Stimulated activated memory B cell treated with anti-CD40 and anti-IgM and Interleukin-4, amounts not matched to agents 10 μg/mL and 1 μg/mL and 100 μg/mL, for 72 hours (primary cell): ENCODE measurements at regions not wholly inside any gene's neighbourhood (a gene's known extent, or its start where the extent isn't known, plus 50 kb on each side); places are given as distances from the start of the nearest gene placed in this dataset.

ENCODE experiments used
- ATAC-seq: fragments of 150-1000 bp; cut with Tn5 transposase; 2 replicates; pipeline ENCODE4 v1.10.0; 2021
- H3K27ac Mint-ChIP-seq: one replicate; pipeline ENCODE4 v1.8.0; 2022; ENCODE audit warnings: mild to moderate bottlenecking, mixed read lengths
- H3K27me3 Mint-ChIP-seq: one replicate; pipeline ENCODE4 v1.8.0; 2022; ENCODE audit warnings: mixed read lengths
- H3K36me3 Mint-ChIP-seq: one replicate; pipeline ENCODE4 v1.8.0; 2022; ENCODE audit warnings: mixed read lengths
- H3K4me1 Mint-ChIP-seq: one replicate; pipeline ENCODE4 v1.8.0; 2022; ENCODE audit warnings: mixed read lengths
- H3K4me3 Mint-ChIP-seq: one replicate; pipeline ENCODE4 v1.8.0; 2022; ENCODE audit warnings: mild to moderate bottlenecking, moderate library complexity, mixed read lengths
- H3K9me3 Mint-ChIP-seq: one replicate; pipeline ENCODE4 v1.8.0; 2022; ENCODE audit warnings: mixed read lengths

DNA sequence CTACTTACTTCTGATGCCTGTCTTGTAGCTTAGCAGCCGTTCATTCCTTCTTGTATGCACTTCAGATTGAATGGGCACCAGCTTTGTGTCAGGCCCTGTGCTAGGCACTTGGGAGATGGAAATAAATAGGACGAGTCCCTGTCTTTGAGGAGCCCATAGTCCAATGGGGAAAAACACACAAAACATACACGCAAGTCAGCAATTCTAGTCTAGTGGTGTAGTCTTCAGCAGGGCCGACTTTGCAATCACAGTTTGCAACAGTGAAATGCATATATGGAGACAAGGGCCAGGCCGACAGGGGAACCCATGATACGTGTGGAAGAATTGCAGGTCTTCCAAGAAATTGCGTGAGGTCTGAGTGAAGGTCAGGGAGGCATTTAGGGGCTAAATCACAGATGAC, 262.6 kb downstream of the MAF start:
- Mint-ChIP-seq H3K4me1 (no peaks in the 10 kb centered on the region), H3K27me3 (peaks cover 18% of the 10 kb centered on the region), H3K36me3 (no peaks in the 10 kb centered on the region), H3K27ac (no peak overlapping the region), H3K4me3 (no peak overlapping the region), H3K9me3 (peaks cover 8% of the 10 kb centered on the region)
- no peak for ATAC-seq

- Mint-ChIP-seq H3K9me3 (peaks cover 5% of the 10 kb centered on the region), H3K4me1 (no peaks in the 10 kb centered on the region), H3K27me3 (peaks cover 25% of the 10 kb centered on the region), H3K36me3 (no peaks in the 10 kb centered on the region), H3K4me3 (no peak overlapping the region), H3K27ac (no peak overlapping the region)
- ATAC-seq: no peak
Measured at GRCh38 chr16:79336437-79337229, 263.9 kb downstream of the MAF start.

- H3K36me3 Mint-ChIP-seq: no peaks in the 10 kb centered on the region
- no peak overlapping the region for H3K4me3 Mint-ChIP-seq
- H3K27me3 Mint-ChIP-seq: peaks cover 29% of the 10 kb centered on the region
- H3K27ac Mint-ChIP-seq: no peak overlapping the region
- H3K9me3 Mint-ChIP-seq: peaks cover 3% of the 10 kb centered on the region
- no peak for ATAC-seq
- H3K4me1 Mint-ChIP-seq: no peaks in the 10 kb centered on the region
Measured at GRCh38 chr16:79334127-79334526, 266.4 kb downstream of the MAF start.

- Mint-ChIP-seq H3K27me3 (peaks cover 29% of the 10 kb centered on the region), H3K27ac (no peak overlapping the region), H3K4me1 (no peaks in the 10 kb centered on the region), H3K36me3 (no peaks in the 10 kb centered on the region), H3K9me3 (peaks cover 3% of the 10 kb centered on the region), H3K4me3 (no peak overlapping the region)
- no peak for ATAC-seq
Measured at GRCh38 chr16:79331066-79331465, 269.5 kb downstream of the MAF start.

DNA sequence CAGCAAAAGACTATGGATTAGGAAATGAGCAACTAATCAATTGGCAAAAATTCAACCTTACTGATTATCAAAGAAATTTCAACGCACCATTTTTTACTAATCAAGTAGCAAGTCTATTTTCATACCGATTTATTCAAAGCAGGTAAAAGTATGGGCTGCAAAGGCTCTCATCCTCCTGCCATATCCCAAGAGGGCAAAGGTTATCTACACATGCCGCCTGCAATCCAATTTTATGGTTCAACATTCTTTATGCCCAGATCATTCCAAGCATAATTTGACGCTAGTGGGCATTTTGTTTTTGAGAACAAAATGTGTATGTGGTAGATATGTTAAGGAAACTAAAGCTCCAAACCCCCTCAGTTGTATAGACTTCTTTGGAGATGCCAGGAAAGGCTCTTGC, 270.6 kb downstream of the MAF start:
- no peaks in the 10 kb centered on the region for H3K4me1 Mint-ChIP-seq
- ATAC-seq: no peak
- peaks cover 3% of the 10 kb centered on the region for H3K9me3 Mint-ChIP-seq
- no peak overlapping the region for H3K27ac Mint-ChIP-seq
- H3K4me3 Mint-ChIP-seq: no peak overlapping the region
- H3K36me3 Mint-ChIP-seq: no peaks in the 10 kb centered on the region
- peaks cover 28% of the 10 kb centered on the region for H3K27me3 Mint-ChIP-seq

GRCh38 chr16:79329166-79329521, 271.4 kb downstream of the MAF start:
- Mint-ChIP-seq H3K9me3 (no peaks in the 10 kb centered on the region), H3K27ac (no peak overlapping the region), H3K36me3 (no peaks in the 10 kb centered on the region), H3K4me3 (no peak overlapping the region), H3K27me3 (peaks cover 24% of the 10 kb centered on the region), H3K4me1 (no peaks in the 10 kb centered on the region)
- peak; percentile 69 for ATAC-seq

DNA sequence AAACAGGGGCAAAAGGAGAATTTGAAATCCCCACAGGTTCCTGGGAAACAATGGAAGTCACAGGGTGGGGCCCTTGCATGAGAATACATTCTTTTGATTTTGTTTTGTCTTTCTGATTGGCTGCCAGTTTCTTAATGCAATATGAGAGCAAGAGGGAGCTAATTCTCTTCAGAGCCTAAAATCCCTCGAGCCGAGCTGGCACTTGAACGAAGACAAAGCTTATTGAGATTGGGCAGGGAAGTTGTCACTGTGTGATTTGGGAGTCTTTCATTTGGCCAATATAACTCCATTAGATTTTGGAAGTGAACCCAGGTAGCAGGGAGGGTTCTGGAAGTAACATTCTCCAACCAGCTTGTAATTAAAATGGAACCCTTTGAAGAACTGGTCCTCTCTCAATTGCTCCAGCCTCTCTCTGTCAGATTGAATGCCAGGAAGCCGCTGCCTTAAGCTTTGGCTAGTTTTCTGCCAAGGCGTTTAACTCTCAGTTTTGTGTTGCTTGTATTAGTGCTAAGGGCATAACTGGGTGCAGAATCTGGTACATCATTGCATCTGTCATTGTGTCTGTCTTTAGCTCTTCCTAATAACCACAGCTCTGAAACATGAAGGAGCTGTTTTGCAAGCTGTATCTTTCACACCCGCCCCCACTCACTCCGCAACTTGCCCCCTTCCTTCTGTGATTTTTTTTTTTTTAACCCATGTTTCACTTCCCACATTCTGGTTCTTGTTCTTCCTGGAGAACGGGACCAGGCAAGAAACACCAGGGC, 272.0 kb downstream of the MAF start:
- Mint-ChIP-seq H3K4me1 (no peaks in the 10 kb centered on the region), H3K27me3 (peaks cover 27% of the 10 kb centered on the region), H3K9me3 (no peaks in the 10 kb centered on the region), H3K4me3 (no peak overlapping the region), H3K27ac (no peak overlapping the region), H3K36me3 (no peaks in the 10 kb centered on the region)
- peak; percentile 47 for ATAC-seq

- H3K9me3 Mint-ChIP-seq: no peaks in the 10 kb centered on the region
- peaks cover 27% of the 10 kb centered on the region for H3K27me3 Mint-ChIP-seq
- H3K36me3 Mint-ChIP-seq: no peaks in the 10 kb centered on the region
- no peak overlapping the region for H3K27ac Mint-ChIP-seq
- H3K4me1 Mint-ChIP-seq: no peaks in the 10 kb centered on the region
- H3K4me3 Mint-ChIP-seq: no peak overlapping the region
- ATAC-seq: no peak
Measured at GRCh38 chr16:79327836-79328235, 272.7 kb downstream of the MAF start.

DNA sequence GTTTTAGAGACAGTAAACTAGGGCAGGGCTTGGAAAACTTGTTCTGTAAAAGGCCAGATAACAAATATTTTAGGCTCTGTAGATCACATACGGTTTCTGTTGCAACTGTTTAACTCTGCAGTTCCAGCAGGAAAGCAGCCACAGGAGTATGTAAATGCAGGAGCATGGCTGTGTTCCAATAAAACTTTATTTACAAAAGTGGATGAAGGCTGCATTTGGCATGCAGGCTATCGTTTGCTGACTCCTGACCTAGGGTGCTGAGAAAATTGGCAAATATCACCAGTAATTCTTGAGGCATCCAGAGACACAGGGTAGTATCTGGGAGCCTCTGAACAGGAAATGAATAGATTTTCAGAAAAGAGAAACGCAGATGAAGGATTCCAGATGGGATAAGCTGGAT, 274.0 kb downstream of the MAF start:
- no peak for ATAC-seq
- H3K27me3 Mint-ChIP-seq: peaks cover 32% of the 10 kb centered on the region
- no peak overlapping the region for H3K4me3 Mint-ChIP-seq
- H3K27ac Mint-ChIP-seq: no peak overlapping the region
- H3K36me3 Mint-ChIP-seq: no peaks in the 10 kb centered on the region
- H3K4me1 Mint-ChIP-seq: no peaks in the 10 kb centered on the region
- no peaks in the 10 kb centered on the region for H3K9me3 Mint-ChIP-seq

DNA sequence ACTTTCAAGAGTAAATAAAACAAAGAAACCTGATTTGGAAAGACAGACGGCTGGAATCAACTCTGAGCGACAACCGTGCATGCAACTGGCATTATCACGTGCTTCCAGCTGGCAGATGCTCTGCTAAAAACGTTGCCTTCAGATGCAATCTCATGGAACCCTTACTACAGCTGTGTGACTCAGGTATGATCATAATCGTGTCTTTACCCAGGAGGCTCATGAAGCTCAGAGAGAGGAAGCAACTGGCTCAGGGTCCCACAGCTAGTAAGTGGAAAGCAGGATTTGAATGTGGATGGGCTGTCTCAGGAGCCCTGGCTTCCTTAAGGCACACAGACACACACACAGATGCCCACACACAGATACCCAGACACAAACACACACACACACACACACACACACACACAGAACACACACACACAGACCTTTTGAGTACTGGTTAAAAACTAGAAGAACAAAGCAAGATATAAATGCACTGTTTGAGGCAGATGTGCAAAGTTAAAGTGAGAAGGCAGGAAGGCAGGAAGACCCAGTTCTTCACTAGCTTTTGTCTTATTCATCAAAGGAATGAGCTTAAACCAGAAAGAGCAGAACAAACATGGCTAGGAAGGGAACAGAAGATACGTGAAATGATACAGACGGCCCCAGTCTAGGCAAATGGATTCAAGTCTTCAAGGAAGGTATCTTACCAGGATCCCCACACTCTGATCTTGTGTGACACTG, 275.2 kb downstream of the MAF start:
- no peak for ATAC-seq
- no peak overlapping the region for H3K27ac Mint-ChIP-seq
- no peaks in the 10 kb centered on the region for H3K36me3 Mint-ChIP-seq
- peaks cover 3% of the 10 kb centered on the region for H3K9me3 Mint-ChIP-seq
- no peaks in the 10 kb centered on the region for H3K4me1 Mint-ChIP-seq
- H3K27me3 Mint-ChIP-seq: peaks cover 40% of the 10 kb centered on the region
- H3K4me3 Mint-ChIP-seq: no peak overlapping the region

DNA sequence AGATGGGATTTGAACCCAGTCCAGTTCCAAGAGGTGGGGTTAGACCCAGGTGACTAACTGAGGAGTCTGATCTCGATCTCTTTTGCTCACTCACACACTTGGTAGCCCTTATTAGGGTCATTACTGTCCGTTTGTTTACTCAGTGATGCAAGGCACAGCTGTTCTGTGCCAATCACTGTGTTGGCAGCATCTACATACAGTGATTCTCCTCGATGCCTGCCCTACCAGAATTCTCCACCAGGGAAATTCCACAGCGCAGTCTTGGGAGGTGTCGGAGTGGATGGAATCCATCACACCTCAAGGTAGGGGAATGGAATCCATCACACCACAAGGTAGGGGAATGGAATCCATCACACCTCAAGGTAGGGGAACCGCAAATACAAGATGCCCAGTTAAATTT, 279.6 kb downstream of the MAF start:
- H3K36me3 Mint-ChIP-seq: no peaks in the 10 kb centered on the region
- H3K27ac Mint-ChIP-seq: no peak overlapping the region
- peaks cover 12% of the 10 kb centered on the region for H3K4me1 Mint-ChIP-seq
- no peak for ATAC-seq
- H3K4me3 Mint-ChIP-seq: no peak overlapping the region
- peaks cover 77% of the 10 kb centered on the region for H3K27me3 Mint-ChIP-seq
- peaks cover 7% of the 10 kb centered on the region for H3K9me3 Mint-ChIP-seq

DNA sequence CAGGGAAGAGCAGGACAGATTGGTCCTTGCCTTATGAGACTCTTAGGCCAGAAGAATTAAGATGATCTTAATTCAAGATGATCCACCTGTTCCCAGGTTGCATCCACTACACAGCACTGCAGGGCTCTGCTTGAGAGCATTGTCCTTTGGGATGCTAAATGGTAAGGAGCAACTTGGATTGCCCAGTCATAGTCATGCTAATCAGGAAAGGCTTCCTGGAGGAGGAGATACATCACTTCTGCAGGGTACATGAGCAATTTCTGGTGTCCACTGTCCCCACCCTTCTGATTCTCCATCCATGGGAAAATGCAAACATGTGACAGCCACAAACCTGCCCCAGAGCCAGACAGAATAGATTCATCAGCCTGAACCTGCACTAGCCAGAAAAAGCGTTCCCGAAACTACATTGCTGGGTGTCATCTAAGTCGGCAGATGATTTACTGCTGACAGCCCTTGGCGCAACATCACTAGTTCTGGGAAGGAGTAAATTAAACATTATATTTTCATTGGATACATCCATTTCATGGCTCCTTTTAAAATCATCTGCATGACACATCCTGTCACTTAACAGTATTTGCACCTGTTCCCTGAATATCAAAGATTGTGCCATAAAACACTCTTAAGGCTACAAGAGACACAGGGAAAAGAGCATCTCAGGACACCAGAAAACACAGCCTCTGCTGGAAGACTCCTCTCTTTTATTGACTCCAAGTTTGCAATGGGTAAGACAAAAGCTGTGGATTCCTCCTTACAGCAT, 282.2 kb downstream of the MAF start:
- peaks cover 76% of the 10 kb centered on the region for H3K27me3 Mint-ChIP-seq
- ATAC-seq: no peak
- H3K36me3 Mint-ChIP-seq: no peaks in the 10 kb centered on the region
- peaks cover 15% of the 10 kb centered on the region for H3K4me1 Mint-ChIP-seq
- no peak overlapping the region for H3K4me3 Mint-ChIP-seq
- H3K9me3 Mint-ChIP-seq: peaks cover 7% of the 10 kb centered on the region
- H3K27ac Mint-ChIP-seq: no peak overlapping the region

DNA sequence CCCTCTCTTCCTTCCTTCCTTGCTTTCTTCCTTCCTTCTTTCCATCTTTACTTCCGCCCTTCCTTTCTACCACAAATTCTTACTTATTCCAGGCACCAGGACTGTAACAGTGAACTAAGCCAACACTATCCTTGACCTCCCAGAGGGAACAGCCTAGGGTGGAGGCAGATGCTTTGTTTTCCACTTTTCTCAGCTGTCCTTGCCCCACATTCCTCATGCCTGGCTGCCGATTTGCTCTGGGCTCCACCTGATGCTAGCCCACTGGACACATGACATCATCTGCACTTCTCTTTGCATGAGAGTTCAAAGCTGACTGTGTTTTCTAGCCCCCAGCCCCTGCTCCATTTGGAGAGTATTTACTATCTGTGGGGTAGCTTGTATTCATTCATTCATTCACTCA, 283.0 kb downstream of the MAF start:
- peaks cover 76% of the 10 kb centered on the region for H3K27me3 Mint-ChIP-seq
- no peak for ATAC-seq
- no peak overlapping the region for H3K27ac Mint-ChIP-seq
- no peak overlapping the region for H3K4me3 Mint-ChIP-seq
- H3K9me3 Mint-ChIP-seq: peaks cover 7% of the 10 kb centered on the region
- peaks cover 15% of the 10 kb centered on the region for H3K4me1 Mint-ChIP-seq
- H3K36me3 Mint-ChIP-seq: no peaks in the 10 kb centered on the region

DNA sequence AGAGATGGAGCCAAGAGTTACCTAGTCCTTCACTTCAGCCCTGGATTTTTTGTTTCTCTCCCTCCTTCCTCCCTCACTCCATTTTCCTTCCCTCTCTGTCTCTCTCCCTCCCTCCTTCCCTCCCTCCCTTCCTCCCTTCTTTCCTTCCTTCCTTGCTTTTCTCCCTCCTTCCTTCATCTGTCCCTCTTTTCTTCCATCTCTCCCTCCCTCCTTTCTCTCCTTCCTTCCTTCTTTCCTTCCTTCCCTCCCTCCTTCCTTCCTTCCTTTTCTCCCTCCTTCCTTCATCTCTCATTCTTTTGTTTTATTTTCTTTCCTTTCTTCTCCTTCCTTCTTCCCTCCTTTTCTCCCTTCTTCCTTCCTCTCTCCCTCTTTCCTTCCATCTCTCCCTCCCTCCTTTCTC, 283.5 kb downstream of the MAF start:
- peaks cover 15% of the 10 kb centered on the region for H3K4me1 Mint-ChIP-seq

GRCh38 chr16:79316004-79316458, 284.5 kb downstream of the MAF start:
- H3K4me1 Mint-ChIP-seq: peaks cover 15% of the 10 kb centered on the region
- no peak overlapping the region for H3K4me3 Mint-ChIP-seq
- no peaks in the 10 kb centered on the region for H3K36me3 Mint-ChIP-seq
- peaks cover 77% of the 10 kb centered on the region for H3K27me3 Mint-ChIP-seq
- peaks cover 4% of the 10 kb centered on the region for H3K9me3 Mint-ChIP-seq
- ATAC-seq: peak; percentile 90
- H3K27ac Mint-ChIP-seq: no peak overlapping the region

More for the DNA sequence above, 283.5 kb downstream of the MAF start:
- Mint-ChIP-seq H3K9me3 (peaks cover 7% of the 10 kb centered on the region), H3K27me3 (peaks cover 76% of the 10 kb centered on the region), H3K27ac (no peak overlapping the region), H3K4me3 (no peak overlapping the region), H3K36me3 (no peaks in the 10 kb centered on the region)
- ATAC-seq: no peak
